Neural crest cell (in vitro differentiated cells): ENCODE measurements at regions not wholly inside any gene's neighbourhood (a gene's known extent, or its start where the extent isn't known, plus 50 kb on each side); places are given as distances from the start of the nearest gene placed in this dataset.
"Not testable (repeated sequence)": the region's sequence is repeated elsewhere in the genome, so short reads cannot be mapped to it uniquely, and the experiment has no call there.

Source experiments
- DNase-seq: peaks from one replicate; pipeline ENCODE4 v3.0.0; 2021; ENCODE audit warnings: low read depth, mixed read lengths, low spot score
- H3K27ac Mint-ChIP-seq: one replicate; pipeline ENCODE4 v1.8.0; 2021; ENCODE audit warnings: mild to moderate bottlenecking, mixed read lengths; ENCODE audit not compliant: unreplicated experiment
- H3K27me3 Mint-ChIP-seq: 2 replicates; pipeline ENCODE4 v1.8.0; 2021; ENCODE audit warnings: low read depth, mild to moderate bottlenecking, mixed read lengths
- H3K36me3 Mint-ChIP-seq: 2 replicates; pipeline ENCODE4 v1.8.0; 2021; ENCODE audit warnings: low read depth, mild to moderate bottlenecking, mixed read lengths
- H3K4me1 Mint-ChIP-seq: 2 replicates; pipeline ENCODE4 v1.8.0; 2021; ENCODE audit warnings: mixed read lengths
- H3K4me3 Mint-ChIP-seq: one replicate; pipeline ENCODE4 v1.8.0; 2021; ENCODE audit warnings: mild to moderate bottlenecking, mixed read lengths
- H3K9me3 Mint-ChIP-seq: 2 replicates; pipeline ENCODE4 v1.8.0; 2021; ENCODE audit warnings: mixed read lengths
- CTCF ChIP-seq: fragments of 200-600 bp; sonication (generic); conservative IDR thresholded peaks from 2 replicates; pipeline ENCODE4 v1.5.0; 2021; ENCODE audit warnings: antibody characterized with exemption, mild to moderate bottlenecking

- Mint-ChIP-seq H3K9me3 (no peaks in the 10 kb centered on the region), H3K27me3 (no peaks in the 10 kb centered on the region), H3K4me1 (no peaks in the 10 kb centered on the region), H3K27ac (no peak overlapping the region), H3K4me3 (no peak overlapping the region), H3K36me3 (peaks cover 2% of the 10 kb centered on the region)
- no peak for DNase-seq
- no peak for TF ChIP-seq CTCF
These were observed 98.4 kb upstream of the USP25 start for GRCh38 chr21:15631342-15631741.

GRCh38 chr21:15634541-15634940 is 95.2 kb upstream of the USP25 start:
- not testable (repeated sequence) for H3K4me1 Mint-ChIP-seq, H3K27ac Mint-ChIP-seq, H3K4me3 Mint-ChIP-seq, H3K36me3 Mint-ChIP-seq, DNase-seq, H3K27me3 Mint-ChIP-seq, H3K9me3 Mint-ChIP-seq

- no peak overlapping the region for H3K27ac Mint-ChIP-seq
- no peak overlapping the region for H3K4me3 Mint-ChIP-seq
- no peak for TF ChIP-seq CTCF
- H3K27me3 Mint-ChIP-seq, result no peaks in the 10 kb centered on the region
- no peaks in the 10 kb centered on the region for H3K36me3 Mint-ChIP-seq
- DNase-seq, result no peak
- no peaks in the 10 kb centered on the region for H3K9me3 Mint-ChIP-seq
- H3K4me1 Mint-ChIP-seq, result no peaks in the 10 kb centered on the region
These were observed 90.8 kb upstream of the USP25 start for GRCh38 chr21:15638856-15639549.

- H3K27ac Mint-ChIP-seq, H3K9me3 Mint-ChIP-seq, H3K27me3 Mint-ChIP-seq, H3K36me3 Mint-ChIP-seq, H3K4me1 Mint-ChIP-seq, DNase-seq, H3K4me3 Mint-ChIP-seq: not testable (repeated sequence)
These were observed 89.7 kb upstream of the USP25 start for GRCh38 chr21:15640113-15640512.

- H3K27ac Mint-ChIP-seq, result no peak overlapping the region
- TF ChIP-seq CTCF, result no peak
- H3K36me3 Mint-ChIP-seq, result no peaks in the 10 kb centered on the region
- no peaks in the 10 kb centered on the region for H3K9me3 Mint-ChIP-seq
- no peaks in the 10 kb centered on the region for H3K4me1 Mint-ChIP-seq
- H3K27me3 Mint-ChIP-seq, result no peaks in the 10 kb centered on the region
- no peak overlapping the region for H3K4me3 Mint-ChIP-seq
- no peak for DNase-seq
These were observed 85.3 kb upstream of the USP25 start for GRCh38 chr21:15644489-15644888.

GRCh38 chr21:15645830-15646229 is 84.0 kb upstream of the USP25 start:
- Mint-ChIP-seq H3K4me1 (no peaks in the 10 kb centered on the region), H3K4me3 (no peak overlapping the region), H3K27me3 (no peaks in the 10 kb centered on the region), H3K36me3 (no peaks in the 10 kb centered on the region), H3K9me3 (no peaks in the 10 kb centered on the region), H3K27ac (no peak overlapping the region)
- TF ChIP-seq CTCF, result no peak
- no peak for DNase-seq
